Mesendoderm (in vitro differentiated cells): ENCODE measurements at regions not wholly inside any gene's neighbourhood (a gene's known extent, or its start where the extent isn't known, plus 50 kb on each side); places are given as distances from the start of the nearest gene placed in this dataset.
A peak's percentile ranks its signal among the peaks of the same experiment; 100 is the strongest.

ENCODE experiments used
- DNase-seq: peaks from one replicate; pipeline ENCODE4 v3.0.0; 2013
- H2AK5ac ChIP-seq: 2 replicates; pipeline ENCODE4 v1.6.1; 2013; ENCODE audit warnings: low read length, inconsistent platforms
- H2BK120ac ChIP-seq: 2 replicates; pipeline ENCODE4 v1.6.1; 2013; ENCODE audit warnings: low read depth, mild to moderate bottlenecking, low read length, moderate library complexity, mixed read lengths
- H2BK15ac ChIP-seq: replicated peaks from 2 replicates; pipeline ENCODE4 v1.6.1; 2013; ENCODE audit warnings: low read depth, mild to moderate bottlenecking, moderate library complexity
- H2BK5ac ChIP-seq: 2 replicates; pipeline ENCODE4 v1.6.1; 2013; ENCODE audit warnings: low read length, inconsistent platforms
- H3K18ac ChIP-seq: 2 replicates; pipeline ENCODE4 v1.6.1; 2013; ENCODE audit warnings: mild to moderate bottlenecking, low read length, mixed read lengths
- H3K23ac ChIP-seq: one replicate; pipeline ENCODE4 v1.6.1; 2013; ENCODE audit warnings: low read length
- H3K27ac ChIP-seq: 2 replicates; pipeline ENCODE4 v1.5.1; 2013; ENCODE audit warnings: low read depth, mild to moderate bottlenecking, inconsistent platforms, low read length, moderate library complexity
- H3K27me3 ChIP-seq: 2 replicates; pipeline ENCODE4 v1.6.1; 2013; ENCODE audit warnings: low read length, control low read depth, mild to moderate bottlenecking, inconsistent platforms; ENCODE audit not compliant: insufficient read depth, poor library complexity
- H3K36me3 ChIP-seq: 2 replicates; pipeline ENCODE4 v1.6.1; 2013; ENCODE audit warnings: low read length, inconsistent platforms; ENCODE audit not compliant: control insufficient read depth, insufficient read depth
- H3K4ac ChIP-seq: one replicate; pipeline ENCODE4 v1.6.1; 2013; ENCODE audit warnings: low read depth, mild to moderate bottlenecking, low read length, moderate library complexity
- H3K4me1 ChIP-seq: 2 replicates; pipeline ENCODE4 v1.6.1; 2013; ENCODE audit warnings: low read depth, low read length, inconsistent platforms; ENCODE audit not compliant: control insufficient read depth
- H3K4me2 ChIP-seq: 2 replicates; pipeline ENCODE4 v1.6.1; 2013; ENCODE audit warnings: low read length
- H3K4me3 ChIP-seq: 2 replicates; pipeline ENCODE4 v1.5.1; 2013; ENCODE audit warnings: mild to moderate bottlenecking, low read length
- H3K56ac ChIP-seq: one replicate; pipeline ENCODE4 v1.6.1; 2013; ENCODE audit warnings: low read length
- H3K79me1 ChIP-seq: 2 replicates; pipeline ENCODE4 v1.6.1; 2013; ENCODE audit warnings: low read length, inconsistent platforms
- H3K79me2 ChIP-seq: 2 replicates; pipeline ENCODE4 v1.6.1; 2013; ENCODE audit warnings: mild to moderate bottlenecking, low read length; ENCODE audit not compliant: control insufficient read depth, insufficient read depth
- H3K9ac ChIP-seq: 2 replicates; pipeline ENCODE4 v1.6.1; 2013; ENCODE audit warnings: low read length, inconsistent platforms
- H4K5ac ChIP-seq: one replicate; pipeline ENCODE4 v1.6.1; 2013; ENCODE audit warnings: low read length
- H4K8ac ChIP-seq: one replicate; pipeline ENCODE4 v1.6.1; 2013; ENCODE audit warnings: low read depth, mild to moderate bottlenecking, control low read depth, low read length, moderate library complexity
- WGBS: extraction: QIAGEN DNeasy Blood & Tissue Kit; methylation state at CpG from one replicate; pipeline ENCODE4 v1.1.7; 2013; ENCODE audit warnings: low lambda C conversion rate, missing lambda C conversion rate; ENCODE audit not compliant: insufficient coverage; ENCODE audit errors: extremely low coverage; 5-methylcytosine and 5-hydroxymethylcytosine counted together

DNA sequence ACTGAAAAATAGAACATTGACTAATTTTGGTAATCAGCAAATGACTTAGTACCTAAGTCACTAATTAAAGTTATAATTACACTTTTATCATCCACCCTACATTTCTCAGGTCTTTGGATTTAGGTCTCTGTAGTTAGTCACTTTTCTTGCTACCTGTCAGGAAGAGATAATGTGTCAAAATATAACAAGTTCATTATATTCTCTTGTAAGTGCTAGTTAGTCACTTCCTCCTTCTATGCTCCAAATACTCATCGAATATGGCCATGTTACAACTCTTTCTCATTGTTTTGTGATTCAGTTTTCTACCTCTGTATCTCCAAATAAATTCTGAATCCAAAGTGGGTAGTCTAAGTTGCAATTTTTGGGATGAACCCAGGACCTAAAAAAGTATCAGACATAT, 163.5 kb upstream of the KIF2B start:
- Histone ChIP-seq H3K79me2 (no peaks in the 10 kb centered on the region), H2BK15ac (no peak overlapping the region), H3K27ac (no peak overlapping the region), H3K9ac (no peak overlapping the region), H4K5ac (no peak overlapping the region), H3K23ac (no peak overlapping the region), H3K4me1 (no peaks in the 10 kb centered on the region), H3K18ac (no peak overlapping the region), H2BK120ac (no peak overlapping the region), H3K4me3 (no peak overlapping the region), H3K79me1 (no peaks in the 10 kb centered on the region), H2AK5ac (no peak overlapping the region), H3K4me2 (no peak overlapping the region), H3K4ac (no peak overlapping the region), H3K56ac (no peak overlapping the region), H4K8ac (no peak overlapping the region), H3K27me3 (no peaks in the 10 kb centered on the region), H3K36me3 (no peaks in the 10 kb centered on the region), H2BK5ac (no peak overlapping the region)
- no CpG with 5 or more reads among the region's 1 CpG for WGBS
- no peak for DNase-seq

- no peak overlapping the region for H3K27ac ChIP-seq
- H3K4ac ChIP-seq: no peak overlapping the region
- no peak overlapping the region for H2AK5ac ChIP-seq
- H4K5ac ChIP-seq: no peak overlapping the region
- H4K8ac ChIP-seq: no peak overlapping the region
- no peak overlapping the region for H3K23ac ChIP-seq
- H3K9ac ChIP-seq: no peak overlapping the region
- no peak overlapping the region for H2BK15ac ChIP-seq
- no peak overlapping the region for H3K18ac ChIP-seq
- H3K36me3 ChIP-seq: no peaks in the 10 kb centered on the region
- no peaks in the 10 kb centered on the region for H3K27me3 ChIP-seq
- peak; percentile 10 for DNase-seq
- H3K79me2 ChIP-seq: no peaks in the 10 kb centered on the region
- no peaks in the 10 kb centered on the region for H3K79me1 ChIP-seq
- no peaks in the 10 kb centered on the region for H3K4me1 ChIP-seq
- no peak overlapping the region for H3K56ac ChIP-seq
- no peak overlapping the region for H3K4me3 ChIP-seq
- whole genome bisulfite sequencing: no CpG with 5 or more reads among the region's 1 CpG
- H3K4me2 ChIP-seq: no peak overlapping the region
- H2BK5ac ChIP-seq: no peak overlapping the region
- H2BK120ac ChIP-seq: no peak overlapping the region
Measured at GRCh38 chr17:53655591-53655990, 167.1 kb upstream of the KIF2B start.

DNA sequence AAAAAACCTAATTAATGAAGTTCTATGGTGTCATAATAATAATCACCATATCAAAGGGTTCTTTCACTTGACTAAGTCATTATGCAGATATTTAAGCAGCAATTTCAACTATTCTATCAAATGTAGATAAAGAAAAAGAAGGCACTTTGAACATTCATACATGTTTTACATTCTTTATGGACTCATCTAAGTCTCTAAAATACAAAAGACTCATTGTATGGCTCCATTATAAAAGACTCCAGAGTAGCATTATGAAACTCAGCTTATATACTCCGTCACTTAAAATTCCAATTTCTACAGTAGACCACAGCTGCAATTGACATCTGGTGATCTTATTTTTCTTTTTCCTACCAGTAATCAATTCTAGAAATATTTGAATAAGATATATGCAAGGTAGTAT, 173.5 kb upstream of the KIF2B start:
- H4K8ac ChIP-seq: no peak overlapping the region
- H3K9ac ChIP-seq: no peak overlapping the region
- H3K4me3 ChIP-seq: no peak overlapping the region
- no peak overlapping the region for H3K4ac ChIP-seq
- H3K4me2 ChIP-seq: no peak overlapping the region
- no peak overlapping the region for H2AK5ac ChIP-seq
- no peak overlapping the region for H3K23ac ChIP-seq
- H3K27ac ChIP-seq: no peak overlapping the region
- no peak overlapping the region for H3K18ac ChIP-seq
- no peak for DNase-seq
- no CpG with 5 or more reads among the region's 1 CpG for WGBS
- H3K79me2 ChIP-seq: no peaks in the 10 kb centered on the region
- H3K56ac ChIP-seq: no peak overlapping the region
- no peaks in the 10 kb centered on the region for H3K79me1 ChIP-seq
- H2BK15ac ChIP-seq: no peak overlapping the region
- no peak overlapping the region for H2BK5ac ChIP-seq
- H3K36me3 ChIP-seq: no peaks in the 10 kb centered on the region
- no peaks in the 10 kb centered on the region for H3K27me3 ChIP-seq
- H4K5ac ChIP-seq: no peak overlapping the region
- no peak overlapping the region for H2BK120ac ChIP-seq
- H3K4me1 ChIP-seq: no peaks in the 10 kb centered on the region

GRCh38 chr17:53646835-53647234, 175.9 kb upstream of the KIF2B start:
- Histone ChIP-seq H3K9ac (no peak overlapping the region), H4K5ac (no peak overlapping the region), H3K27ac (no peak overlapping the region), H3K4me3 (no peak overlapping the region), H2AK5ac (no peak overlapping the region), H2BK120ac (no peak overlapping the region), H3K79me2 (no peaks in the 10 kb centered on the region), H3K4me2 (no peak overlapping the region), H4K8ac (no peak overlapping the region), H3K23ac (no peak overlapping the region), H3K36me3 (no peaks in the 10 kb centered on the region), H3K79me1 (no peaks in the 10 kb centered on the region), H3K27me3 (no peaks in the 10 kb centered on the region), H3K4ac (no peak overlapping the region), H2BK15ac (no peak overlapping the region), H3K4me1 (no peaks in the 10 kb centered on the region), H3K18ac (no peak overlapping the region), H2BK5ac (no peak overlapping the region), H3K56ac (no peak overlapping the region)
- WGBS: no CpG with 5 or more reads among the region's 2 CpGs
- DNase-seq: no peak

DNA sequence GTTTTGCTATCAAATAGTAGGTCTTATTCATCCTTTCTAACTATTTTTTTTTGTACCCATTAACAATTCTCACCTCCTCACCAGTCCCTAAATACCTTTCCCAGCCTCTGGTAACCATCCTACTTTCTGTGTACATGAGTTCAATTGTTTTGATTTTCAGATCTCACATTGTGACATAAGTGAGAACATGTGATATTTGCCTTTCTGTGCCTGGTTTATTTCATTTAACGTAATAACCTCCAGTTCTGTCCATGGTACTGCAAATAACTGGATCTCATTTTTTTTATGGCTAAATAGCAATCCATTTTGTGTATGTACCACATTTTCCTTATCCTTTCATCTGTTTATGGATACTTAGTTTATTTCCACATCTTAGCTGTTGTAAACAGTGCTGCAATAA, 181.9 kb upstream of the KIF2B start:
- H3K27ac ChIP-seq: no peak overlapping the region
- H2AK5ac ChIP-seq: no peak overlapping the region
- H2BK5ac ChIP-seq: no peak overlapping the region
- H2BK120ac ChIP-seq: no peak overlapping the region
- no peaks in the 10 kb centered on the region for H3K27me3 ChIP-seq
- no peaks in the 10 kb centered on the region for H3K79me2 ChIP-seq
- no peaks in the 10 kb centered on the region for H3K4me1 ChIP-seq
- H3K36me3 ChIP-seq: no peaks in the 10 kb centered on the region
- H2BK15ac ChIP-seq: no peak overlapping the region
- no peak overlapping the region for H3K56ac ChIP-seq
- no peaks in the 10 kb centered on the region for H3K79me1 ChIP-seq
- H3K23ac ChIP-seq: no peak overlapping the region
- H3K4me3 ChIP-seq: no peak overlapping the region
- H4K8ac ChIP-seq: no peak overlapping the region
- no peak overlapping the region for H3K4ac ChIP-seq
- no peak overlapping the region for H3K9ac ChIP-seq
- no peak overlapping the region for H4K5ac ChIP-seq
- DNase-seq: no peak
- no CpG with 5 or more reads among the region's 1 CpG for WGBS
- no peak overlapping the region for H3K4me2 ChIP-seq
- H3K18ac ChIP-seq: no peak overlapping the region

DNA sequence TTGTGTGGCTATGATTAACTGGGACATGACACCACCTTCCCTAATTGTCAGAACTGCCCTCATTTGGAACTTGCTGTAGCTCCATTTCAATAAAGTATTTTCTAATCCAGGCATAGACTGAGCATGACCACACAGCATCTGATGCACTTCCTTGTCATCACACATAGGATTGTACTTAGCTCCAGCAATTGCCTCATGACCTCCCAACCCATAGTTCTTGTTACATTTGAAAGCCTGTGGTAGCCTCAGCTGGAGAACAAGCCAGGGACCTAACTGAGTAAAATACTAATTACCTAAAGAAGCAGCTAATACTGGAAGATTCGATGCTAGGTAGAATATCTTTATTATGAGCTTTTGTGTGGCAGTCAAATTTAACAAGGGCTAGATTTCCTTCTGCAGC, 187.3 kb upstream of the KIF2B start:
- Histone ChIP-seq H3K9ac (no peak overlapping the region), H3K36me3 (no peaks in the 10 kb centered on the region), H4K8ac (no peak overlapping the region), H3K79me1 (no peaks in the 10 kb centered on the region), H2BK5ac (no peak overlapping the region), H3K23ac (no peak overlapping the region), H3K27ac (no peak overlapping the region), H2BK120ac (no peak overlapping the region), H2BK15ac (no peak overlapping the region), H3K27me3 (no peaks in the 10 kb centered on the region), H3K4me1 (peaks cover 2% of the 10 kb centered on the region), H3K79me2 (no peaks in the 10 kb centered on the region), H3K56ac (no peak overlapping the region), H3K4me2 (no peak overlapping the region), H3K18ac (no peak overlapping the region), H3K4ac (no peak overlapping the region), H4K5ac (no peak overlapping the region), H3K4me3 (no peak overlapping the region), H2AK5ac (no peak overlapping the region)
- WGBS: no CpG with 5 or more reads among the region's 1 CpG
- no peak for DNase-seq
